Hepatocyte (in vitro differentiated cells): ENCODE measurements at regions not wholly inside any gene's neighbourhood (a gene's known extent, or its start where the extent isn't known, plus 50 kb on each side); places are given as distances from the start of the nearest gene placed in this dataset.

Source experiments
- DNase-seq: peaks from one replicate; pipeline ENCODE4 v3.0.0-alpha.2; 2016; ENCODE audit warnings: low spot score
- H2AFZ ChIP-seq: fragments of 200-600 bp; sonication (generic); 2 replicates; pipeline ENCODE4 v1.6.0; 2016; ENCODE audit warnings: antibody characterized with exemption, mild to moderate bottlenecking
- H3K27ac ChIP-seq: fragments of 200-600 bp; sonication (generic); 2 replicates; pipeline ENCODE4 v1.5.1; 2016; ENCODE audit warnings: mild to moderate bottlenecking
- H3K27me3 ChIP-seq: fragments of 200-600 bp; sonication (generic); 2 replicates; pipeline ENCODE4 v1.6.1; 2016
- H3K36me3 ChIP-seq: fragments of 200-600 bp; sonication (generic); replicated peaks from 2 replicates; pipeline ENCODE4 v1.5.1; 2016; ENCODE audit warnings: low read depth; ENCODE audit not compliant: insufficient read depth
- H3K4me1 ChIP-seq: fragments of 200-600 bp; sonication (generic); 2 replicates; pipeline ENCODE4 v1.5.1; 2016; ENCODE audit warnings: mild to moderate bottlenecking, moderate library complexity; ENCODE audit not compliant: insufficient read depth
- H3K4me2 ChIP-seq: fragments of 200-600 bp; sonication (generic); 2 replicates; pipeline ENCODE4 v1.6.0; 2016
- H3K4me3 ChIP-seq: fragments of 200-600 bp; sonication (generic); 2 replicates; pipeline ENCODE4 v1.5.1; 2016; ENCODE audit warnings: mild to moderate bottlenecking
- H3K79me2 ChIP-seq: fragments of 200-600 bp; sonication (generic); 2 replicates; pipeline ENCODE4 v1.6.0; 2017; ENCODE audit warnings: mild to moderate bottlenecking
- H3K9me2 ChIP-seq: fragments of 200-600 bp; sonication (generic); replicated peaks from 2 replicates; pipeline ENCODE4 v1.6.0; 2017; ENCODE audit warnings: mild to moderate bottlenecking; ENCODE audit not compliant: insufficient read depth
- H3K9me3 ChIP-seq: fragments of 200-600 bp; sonication (generic); 2 replicates; pipeline ENCODE4 v1.5.1; 2016; ENCODE audit warnings: low read depth, mild to moderate bottlenecking
- H4K20me1 ChIP-seq: fragments of 200-600 bp; sonication (generic); 2 replicates; pipeline ENCODE4 v1.6.0; 2016; ENCODE audit warnings: mild to moderate bottlenecking; ENCODE audit not compliant: insufficient read depth, poor library complexity, severe bottlenecking
- EZH2 ChIP-seq: fragments of 200-600 bp; sonication (generic); IDR thresholded peaks from 2 replicates; pipeline ENCODE4 v1.6.1; 2016; ENCODE audit warnings: antibody characterized with exemption, mild to moderate bottlenecking, borderline replicate concordance
- EZH2phosphoT487 ChIP-seq: fragments of 200-600 bp; sonication (generic); IDR thresholded peaks from one replicate; pipeline ENCODE4 v1.6.1; 2018; ENCODE audit warnings: antibody characterized with exemption, mild to moderate bottlenecking, low read depth, moderate library complexity; ENCODE audit not compliant: unreplicated experiment, severe bottlenecking
- WGBS: methylation state at CpG from one replicate; pipeline ENCODE4 v1.1.6; 2016; ENCODE audit warnings: low lambda C conversion rate; ENCODE audit errors: missing lambda C conversion rate; 5-methylcytosine and 5-hydroxymethylcytosine counted together
- TF ChIP-seq, protein P1 (sequence below): fragments of 200-600 bp; sonication (generic); IDR thresholded peaks from 2 replicates; pipeline ENCODE4 v1.5.1; 2016; ENCODE audit warnings: antibody characterized with exemption, mild to moderate bottlenecking; ENCODE audit not compliant: poor library complexity

DNA sequence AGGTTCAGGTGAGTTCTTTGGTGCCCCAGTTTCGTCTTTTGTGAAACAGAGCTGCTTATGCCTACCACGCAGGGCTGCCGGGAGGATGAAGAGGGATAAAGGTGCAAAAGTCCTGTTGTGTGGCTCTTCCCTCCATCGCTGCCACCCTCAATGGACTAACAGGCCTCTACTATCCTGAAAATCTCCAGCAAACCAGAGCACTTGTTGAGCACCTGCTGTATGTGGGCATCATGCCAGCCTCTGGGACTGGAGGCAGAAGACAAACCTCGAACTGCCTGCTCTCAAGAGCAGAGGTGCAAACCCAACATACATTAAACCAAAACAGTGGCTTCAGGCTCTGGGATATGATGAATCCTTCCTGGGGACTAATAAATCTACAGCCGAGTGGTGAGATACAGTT, 174.1 kb downstream of the ACTL8 start:
- H3K27ac ChIP-seq: no peak overlapping the region
- DNase-seq: no peak
- H2AFZ ChIP-seq: no peak overlapping the region
- no peaks in the 10 kb centered on the region for H3K79me2 ChIP-seq
- no peaks in the 10 kb centered on the region for H3K4me1 ChIP-seq
- no peaks in the 10 kb centered on the region for H3K9me3 ChIP-seq
- no peaks in the 10 kb centered on the region for H3K36me3 ChIP-seq
- no peaks in the 10 kb centered on the region for H4K20me1 ChIP-seq
- H3K4me3 ChIP-seq: no peak overlapping the region
- 83% methylated on average over 6 of the region's 6 CpGs for WGBS
- H3K4me2 ChIP-seq: no peak overlapping the region
- no peaks in the 10 kb centered on the region for H3K9me2 ChIP-seq
- H3K27me3 ChIP-seq: peaks cover 26% of the 10 kb centered on the region
- TF ChIP-seq EZH2phosphoT487 (no peak), EZH2 (no peak)

DNA sequence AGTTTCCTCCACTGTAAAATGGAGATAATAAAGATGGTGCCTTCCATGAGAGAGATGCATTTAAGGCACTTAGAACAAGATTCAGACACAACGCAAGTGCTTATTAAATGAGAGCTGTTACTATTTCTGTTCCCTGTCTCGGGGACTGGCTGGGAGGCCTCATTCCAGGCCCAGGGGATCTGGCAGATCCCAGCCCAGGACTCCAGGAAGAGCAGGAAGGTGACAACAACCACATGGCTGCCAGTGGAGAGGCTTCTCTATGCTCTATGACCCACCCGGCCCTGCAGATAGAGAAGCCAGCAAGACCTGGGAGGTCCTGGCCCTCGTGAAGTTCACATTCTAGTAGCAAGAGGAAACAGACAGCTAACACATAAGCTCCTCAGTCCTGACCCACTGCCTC, 175.5 kb downstream of the ACTL8 start:
- 45% methylated on average over 4 of the region's 4 CpGs for WGBS
- Histone ChIP-seq H3K9me3 (no peaks in the 10 kb centered on the region), H2AFZ (no peak overlapping the region), H3K4me2 (no peak overlapping the region), H3K27ac (no peak overlapping the region), H4K20me1 (no peaks in the 10 kb centered on the region), H3K9me2 (no peaks in the 10 kb centered on the region), H3K36me3 (no peaks in the 10 kb centered on the region), H3K27me3 (peaks cover 18% of the 10 kb centered on the region), H3K4me1 (no peaks in the 10 kb centered on the region), H3K4me3 (no peak overlapping the region), H3K79me2 (no peaks in the 10 kb centered on the region)
- DNase-seq: no peak
- TF ChIP-seq, protein P1, sequence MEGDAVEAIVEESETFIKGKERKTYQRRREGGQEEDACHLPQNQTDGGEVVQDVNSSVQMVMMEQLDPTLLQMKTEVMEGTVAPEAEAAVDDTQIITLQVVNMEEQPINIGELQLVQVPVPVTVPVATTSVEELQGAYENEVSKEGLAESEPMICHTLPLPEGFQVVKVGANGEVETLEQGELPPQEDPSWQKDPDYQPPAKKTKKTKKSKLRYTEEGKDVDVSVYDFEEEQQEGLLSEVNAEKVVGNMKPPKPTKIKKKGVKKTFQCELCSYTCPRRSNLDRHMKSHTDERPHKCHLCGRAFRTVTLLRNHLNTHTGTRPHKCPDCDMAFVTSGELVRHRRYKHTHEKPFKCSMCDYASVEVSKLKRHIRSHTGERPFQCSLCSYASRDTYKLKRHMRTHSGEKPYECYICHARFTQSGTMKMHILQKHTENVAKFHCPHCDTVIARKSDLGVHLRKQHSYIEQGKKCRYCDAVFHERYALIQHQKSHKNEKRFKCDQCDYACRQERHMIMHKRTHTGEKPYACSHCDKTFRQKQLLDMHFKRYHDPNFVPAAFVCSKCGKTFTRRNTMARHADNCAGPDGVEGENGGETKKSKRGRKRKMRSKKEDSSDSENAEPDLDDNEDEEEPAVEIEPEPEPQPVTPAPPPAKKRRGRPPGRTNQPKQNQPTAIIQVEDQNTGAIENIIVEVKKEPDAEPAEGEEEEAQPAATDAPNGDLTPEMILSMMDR: no peak

DNA sequence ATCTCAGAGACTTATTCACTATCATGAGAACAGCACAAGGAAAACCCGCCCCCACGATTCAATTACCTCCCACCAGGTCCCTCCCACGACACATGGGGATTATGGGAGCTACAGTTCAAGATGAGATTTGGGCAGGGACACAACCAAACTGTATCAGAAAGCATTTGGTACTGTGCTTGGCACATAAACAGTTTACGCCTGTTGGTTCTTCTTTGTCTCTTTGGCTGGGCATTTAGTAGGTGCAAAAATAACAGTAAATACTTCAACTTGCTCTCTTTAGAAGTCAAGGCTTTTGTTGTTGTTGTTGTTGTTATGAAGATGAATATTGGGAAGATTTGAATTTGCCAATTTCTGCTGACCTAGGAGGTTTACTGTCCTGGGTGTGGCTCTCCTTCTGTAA, 175.4 kb upstream of the IGSF21 start:
- TF ChIP-seq EZH2phosphoT487 (no peak), EZH2 (no peak)
- TF ChIP-seq, protein P1: no peak
- Histone ChIP-seq H3K4me3 (no peak overlapping the region), H3K9me2 (no peaks in the 10 kb centered on the region), H3K27ac (no peak overlapping the region), H3K36me3 (no peaks in the 10 kb centered on the region), H3K4me1 (no peaks in the 10 kb centered on the region), H3K79me2 (no peaks in the 10 kb centered on the region), H4K20me1 (no peaks in the 10 kb centered on the region), H3K9me3 (no peaks in the 10 kb centered on the region), H3K4me2 (no peak overlapping the region), H2AFZ (no peak overlapping the region), H3K27me3 (peaks cover 18% of the 10 kb centered on the region)
- DNase-seq: no peak
- WGBS: 68% methylated on average over 4 of the region's 4 CpGs

DNA sequence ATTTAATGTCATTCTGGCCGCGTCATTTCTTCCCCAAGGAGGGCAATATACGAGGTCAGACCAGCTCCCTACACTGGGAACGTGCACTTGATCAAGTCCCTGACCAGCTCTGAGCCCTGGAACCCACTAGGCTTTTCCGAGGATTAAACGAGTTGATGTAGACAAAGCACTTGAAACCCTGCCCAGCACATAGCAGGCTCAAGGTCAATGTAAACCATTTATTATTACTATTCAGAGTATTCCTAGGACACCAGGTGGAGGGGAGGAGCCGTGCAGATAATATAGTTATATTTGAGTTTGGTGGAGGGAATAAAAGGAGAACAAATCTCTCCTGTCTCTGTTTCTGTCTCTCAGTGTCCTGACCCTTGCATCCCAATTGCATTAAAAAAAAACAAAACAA, 174.1 kb upstream of the IGSF21 start:
- peaks cover 9% of the 10 kb centered on the region for H3K27me3 ChIP-seq
- no peaks in the 10 kb centered on the region for H3K9me3 ChIP-seq
- H3K9me2 ChIP-seq: no peaks in the 10 kb centered on the region
- H3K79me2 ChIP-seq: no peaks in the 10 kb centered on the region
- no peak for DNase-seq
- no peak overlapping the region for H3K4me3 ChIP-seq
- TF ChIP-seq, protein P1: no peak
- TF ChIP-seq EZH2phosphoT487: no peak
- no peak for TF ChIP-seq EZH2
- no peaks in the 10 kb centered on the region for H3K4me1 ChIP-seq
- no peaks in the 10 kb centered on the region for H3K36me3 ChIP-seq
- H4K20me1 ChIP-seq: no peaks in the 10 kb centered on the region
- H2AFZ ChIP-seq: no peak overlapping the region
- WGBS: 84% methylated on average over 7 of the region's 7 CpGs
- H3K4me2 ChIP-seq: no peak overlapping the region
- H3K27ac ChIP-seq: no peak overlapping the region
